CD14-positive monocyte (primary cell): ENCODE measurements at regions not wholly inside any gene's neighbourhood (a gene's known extent, or its start where the extent isn't known, plus 50 kb on each side); places are given as distances from the start of the nearest gene placed in this dataset.

Source experiments
- DNase-seq, 3 donors: peaks; one replicate each; pipeline ENCODE4 v3.0.0-alpha.2; 2011 to 2022
- H2AFZ ChIP-seq: 2 replicates; pipeline ENCODE4 v1.6.0; 2012; ENCODE audit warnings: mild to moderate bottlenecking, low read depth, low read length, inconsistent platforms; ENCODE audit not compliant: insufficient read depth, poor library complexity, severe bottlenecking
- H3K27ac ChIP-seq, 2 donors: 1 replicate in 1 of 2; 2 replicates in 1 of 2; pipeline ENCODE4 v1.5.1; 2012 to 2013; ENCODE audit warnings: low read length in 2 of 2, control low read depth in 1 of 2, inconsistent platforms in 1 of 2, low read depth in 1 of 2, mild to moderate bottlenecking in 1 of 2
- H3K27me3 ChIP-seq, 2 donors: one replicate each; pipeline versions ENCODE4 v1.6.0 to v1.6.1; 2011 to 2013; ENCODE audit warnings: low read length in 2 of 2; ENCODE audit not compliant: control insufficient read depth in 2 of 2, insufficient read depth in 2 of 2
- H3K36me3 ChIP-seq, 2 donors: replicated peaks in 1 of 2; 1 replicate in 1 of 2; 2 replicates in 1 of 2; pipeline versions ENCODE4 v1.5.1 to v1.6.1; 2012 to 2013; ENCODE audit warnings: low read length in 2 of 2, control low read depth in 1 of 2, inconsistent platforms in 1 of 2, mild to moderate bottlenecking in 1 of 2; ENCODE audit not compliant: insufficient read depth in 2 of 2, control insufficient read depth in 1 of 2
- H3K4me1 ChIP-seq, 2 donors: 1 replicate in 1 of 2; 2 replicates in 1 of 2; pipeline versions ENCODE4 v1.5.1 to v1.6.1; 2012 to 2013; ENCODE audit warnings: low read length in 2 of 2, control low read depth in 1 of 2, inconsistent platforms in 1 of 2, mild to moderate bottlenecking in 1 of 2, moderate library complexity in 1 of 2; ENCODE audit not compliant: insufficient read depth in 2 of 2, control insufficient read depth in 1 of 2
- H3K4me2 ChIP-seq: replicated peaks from 2 replicates; pipeline ENCODE3; 2012; ENCODE audit warnings: low read length, moderate library complexity, mild to moderate bottlenecking; ENCODE audit not compliant: poor library complexity, severe bottlenecking; ENCODE audit errors: extremely low read depth
- H3K4me3 ChIP-seq, 3 experiments: fragments of 200-600 bp in 1 of 3; sonication (generic) in 1 of 3; replicated peaks in 1 of 3; 1 replicate in 2 of 3; 2 replicates in 1 of 3; pipeline ENCODE4 v1.5.1; 2011 to 2013; ENCODE audit warnings: low read length in 3 of 3, mild to moderate bottlenecking in 3 of 3, control low read depth in 2 of 3, low read depth in 2 of 3, inconsistent platforms in 1 of 3, moderate library complexity in 1 of 3
- H3K79me2 ChIP-seq: 2 replicates; pipeline ENCODE4 v1.6.0; 2012; ENCODE audit warnings: mild to moderate bottlenecking, control low read depth, inconsistent platforms, low read length, moderate library complexity; ENCODE audit not compliant: insufficient read depth
- H3K9ac ChIP-seq: 2 replicates; pipeline ENCODE4 v1.6.0; 2017; ENCODE audit warnings: low read length, mild to moderate bottlenecking; ENCODE audit not compliant: insufficient read depth, poor library complexity, severe bottlenecking
- H3K9me3 ChIP-seq, 2 donors: replicated peaks in 1 of 2; 1 replicate in 1 of 2; 2 replicates in 1 of 2; pipeline versions ENCODE4 v1.5.1 to v1.6.1; 2012 to 2013; ENCODE audit warnings: low read length in 2 of 2, control low read depth in 1 of 2; ENCODE audit not compliant: control insufficient read depth in 1 of 2, insufficient read depth in 1 of 2
- H4K20me1 ChIP-seq: 2 replicates; pipeline ENCODE4 v1.6.0; 2012; ENCODE audit warnings: mild to moderate bottlenecking, low read length, control low read depth, moderate library complexity; ENCODE audit not compliant: insufficient read depth
- H3K27ac Mint-ChIP-seq, 7 donors: one replicate each; pipeline ENCODE4 v1.8.0; 2020; ENCODE audit warnings: mild to moderate bottlenecking in 7 of 7, mixed read lengths in 7 of 7, moderate library complexity in 6 of 7, inconsistent platforms in 2 of 7
- H3K27me3 Mint-ChIP-seq, 3 donors: one replicate each; pipeline ENCODE4 v1.8.0; 2021 to 2022; ENCODE audit warnings: low read depth in 3 of 3, mild to moderate bottlenecking in 3 of 3, mixed read lengths in 3 of 3, moderate library complexity in 3 of 3, inconsistent platforms in 1 of 3
- H3K36me3 Mint-ChIP-seq, 2 donors: one replicate each; pipeline ENCODE4 v1.8.0; 2020; ENCODE audit warnings: mixed read lengths in 2 of 2, inconsistent platforms in 1 of 2, mild to moderate bottlenecking in 1 of 2
- H3K4me1 Mint-ChIP-seq: one replicate; pipeline ENCODE4 v1.8.0; 2020; ENCODE audit warnings: mild to moderate bottlenecking, mixed read lengths
- H3K4me3 Mint-ChIP-seq, 2 donors: one replicate each; pipeline ENCODE4 v1.8.0; 2020; ENCODE audit warnings: mild to moderate bottlenecking in 2 of 2, mixed read lengths in 2 of 2, moderate library complexity in 1 of 2
- H3K9me3 Mint-ChIP-seq, 7 donors: one replicate each; pipeline ENCODE4 v1.8.0; 2020 to 2022; ENCODE audit warnings: mixed read lengths in 7 of 7, mild to moderate bottlenecking in 6 of 7, moderate library complexity in 6 of 7, inconsistent platforms in 2 of 7
- CTCF ChIP-seq: fragments of 200-600 bp; IDR thresholded peaks from one replicate; pipeline ENCODE4 v1.8.0; 2022; ENCODE audit warnings: antibody characterized with exemption, mild to moderate bottlenecking
- WGBS: methylation state at CpG from one replicate; pipeline ENCODE4 v1.1.5; 2013; ENCODE audit warnings: missing lambda C conversion rate; ENCODE audit not compliant: insufficient coverage; 5-methylcytosine and 5-hydroxymethylcytosine counted together
- intact Hi-C, 2 donors: fragments of 100-400 bp; cut with micrococcal nuclease; formaldehyde crosslinking; loops; one replicate each; pipeline versions ENCODE4 v1.15.0 to v1.15.1; 2023

- H3K9ac ChIP-seq: no peak overlapping the region
- intact Hi-C loops: no loop called here
- H3K79me2 ChIP-seq: no peaks in the 10 kb centered on the region
- H3K27ac ChIP-seq: no peak overlapping the region
- no peaks in the 10 kb centered on the region for H3K36me3 ChIP-seq
- Mint-ChIP-seq H3K36me3 (no peaks in the 10 kb centered on the region), H3K9me3 (peaks cover 4 to 9% (median 7%) of the 10 kb centered on the region in 7 donors), H3K4me1 (no peaks in the 10 kb centered on the region), H3K27me3 (peaks cover 0 to 1% (median 0%) of the 10 kb centered on the region in 3 donors), H3K4me3 (no peak overlapping the region), H3K27ac (no peak overlapping the region)
- 94% methylated on average over 3 of the region's 6 CpGs for WGBS
- no peaks in the 10 kb centered on the region for H4K20me1 ChIP-seq
- H3K27me3 ChIP-seq: no peaks in the 10 kb centered on the region
- DNase-seq: no peak
- peaks cover 8 to 11% of the 10 kb centered on the region in 2 donors for H3K9me3 ChIP-seq
- no peak overlapping the region for H3K4me2 ChIP-seq
- H3K4me1 ChIP-seq: no peaks in the 10 kb centered on the region
- H3K4me3 ChIP-seq: no peak overlapping the region
- no peak for TF ChIP-seq CTCF
- no peak overlapping the region for H2AFZ ChIP-seq
These were observed 785.7 kb upstream of the POM121L12 start for GRCh38 chr7:52249741-52250140.

- Mint-ChIP-seq H3K36me3 (no peaks in the 10 kb centered on the region), H3K4me3 (no peak overlapping the region), H3K27me3 (peaks cover 0 to 1% (median 0%) of the 10 kb centered on the region in 3 donors), H3K27ac (no peak overlapping the region), H3K4me1 (no peaks in the 10 kb centered on the region), H3K9me3 (peaks cover under 1 to 14% (median 8%) of the 10 kb centered on the region in 7 donors)
- Histone ChIP-seq H3K36me3 (no peaks in the 10 kb centered on the region), H3K27me3 (no peaks in the 10 kb centered on the region), H3K79me2 (no peaks in the 10 kb centered on the region), H3K4me2 (no peak overlapping the region), H2AFZ (no peak overlapping the region), H3K9ac (no peak overlapping the region), H4K20me1 (no peaks in the 10 kb centered on the region), H3K4me3 (no peak overlapping the region), H3K4me1 (no peaks in the 10 kb centered on the region), H3K27ac (no peak overlapping the region), H3K9me3 (peaks cover 11 to 14% of the 10 kb centered on the region in 2 donors)
- no peak for TF ChIP-seq CTCF
- DNase-seq: no peak
- intact Hi-C loops: no loop called here
- no CpG with 5 or more reads among the region's 4 CpGs for WGBS
These were observed 787.9 kb upstream of the POM121L12 start for GRCh38 chr7:52247518-52247917.
